HG03139 (cell line): ENCODE measurements at regions not wholly inside any gene's neighbourhood (a gene's known extent, or its start where the extent isn't known, plus 50 kb on each side); places are given as distances from the start of the nearest gene placed in this dataset.

Experiments
- ATAC-seq: cut with Tn5 transposase; IDR thresholded peaks from one replicate; pipeline ENCODE4 v1.9.1; 2021; ENCODE audit not compliant: unreplicated experiment

DNA sequence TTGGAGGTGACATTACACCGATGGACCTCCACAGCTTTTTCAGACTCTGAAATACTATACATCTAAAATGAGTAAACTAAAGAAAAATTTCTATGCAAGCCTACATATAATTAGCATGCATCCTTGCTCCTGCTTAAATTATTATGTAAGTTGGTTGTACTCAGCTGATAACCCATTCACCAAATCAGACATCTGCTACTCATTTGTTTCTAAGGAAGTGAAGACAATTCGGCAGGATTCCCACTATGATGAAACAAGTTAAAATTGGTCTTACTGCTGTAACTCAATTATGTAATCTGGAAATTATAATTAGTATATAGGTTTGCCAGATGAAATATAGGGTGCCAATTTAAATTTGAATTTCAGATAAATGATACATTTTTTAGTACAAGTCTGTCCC lies 59.5 kb upstream of the FGF13 start:
- no peak for ATAC-seq

DNA sequence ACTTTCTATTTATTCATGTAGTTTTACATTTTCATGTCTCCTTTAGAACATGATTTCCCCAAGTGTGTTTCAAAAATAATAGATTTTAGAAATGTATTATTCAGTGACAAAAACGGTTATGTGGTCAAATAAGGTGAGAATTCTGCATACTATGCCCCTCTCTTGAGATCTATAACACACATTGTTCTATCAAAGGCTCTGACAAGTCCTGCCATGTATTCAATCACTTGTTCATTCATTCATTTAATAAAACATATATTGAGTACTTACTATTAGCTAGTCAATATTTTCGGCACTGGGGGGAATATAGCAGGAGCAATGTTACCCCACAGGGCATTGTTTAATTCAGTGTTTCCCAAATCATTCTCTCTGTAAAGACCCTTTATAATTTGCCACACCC lies 58.4 kb upstream of the FGF13 start:
- no peak for ATAC-seq

DNA sequence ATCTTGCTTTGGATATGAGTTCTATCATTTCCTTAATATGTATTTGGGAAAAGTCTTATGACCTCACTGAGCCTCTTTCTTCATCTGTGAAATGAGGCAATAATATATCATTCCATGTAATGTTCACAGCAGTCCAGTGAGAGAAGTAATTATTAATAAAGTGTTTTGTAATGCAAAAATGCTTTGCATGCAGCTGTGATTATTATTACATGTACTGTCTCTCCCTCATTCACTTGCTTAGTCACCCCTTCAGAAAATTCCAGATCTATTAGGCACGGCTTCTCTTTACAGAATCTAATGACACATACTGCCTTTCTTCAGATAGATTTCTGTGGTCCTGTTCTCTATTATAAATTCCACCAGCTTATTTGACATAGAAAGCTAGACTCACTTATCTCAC lies 53.5 kb upstream of the FGF13 start:
- no peak for ATAC-seq

DNA sequence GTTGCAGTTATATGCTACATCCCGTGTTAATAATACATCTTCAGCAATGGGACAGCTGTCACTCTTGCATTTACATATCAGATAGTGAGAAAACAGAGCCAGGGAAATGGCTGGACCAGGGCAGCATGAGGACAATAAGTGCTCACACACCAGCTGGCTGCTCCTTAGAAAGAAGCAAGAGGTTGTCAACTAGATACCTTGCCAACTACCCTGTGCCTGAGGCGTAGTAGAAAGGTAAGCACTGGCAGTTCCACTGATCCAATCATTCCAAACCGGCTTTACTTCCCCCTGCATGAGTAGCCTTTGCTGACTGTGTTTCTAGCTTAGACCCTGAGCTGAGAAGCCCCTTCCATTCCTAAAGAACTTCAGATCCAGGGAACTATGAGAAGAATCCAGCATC lies 52.2 kb upstream of the FGF13 start:
- no peak for ATAC-seq

DNA sequence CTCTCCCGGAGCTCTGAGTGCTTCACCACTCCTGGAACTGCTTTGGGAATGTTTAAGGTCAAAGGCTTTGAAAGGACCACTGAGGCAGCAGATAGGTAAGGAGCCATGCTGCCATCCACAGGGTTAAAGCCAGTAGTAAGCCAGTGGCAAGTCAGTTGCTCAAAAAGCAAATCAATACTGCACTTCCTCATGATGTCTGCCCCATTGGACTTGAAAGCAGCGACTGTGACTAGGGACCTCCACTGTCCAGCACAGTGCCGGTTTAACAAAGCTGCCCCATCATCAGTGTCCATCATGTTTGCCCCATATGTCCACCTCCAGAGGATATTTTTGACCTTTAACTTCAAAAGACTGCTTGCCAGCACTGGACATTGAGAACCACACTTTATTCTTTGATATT lies 49.9 kb upstream of the FGF13 start:
- ATAC-seq: no peak
